ENCODE measurements at regions not wholly inside any gene's neighbourhood (a gene's known extent, or its start where the extent isn't known, plus 50 kb on each side); places are given as distances from the start of the nearest gene placed in this dataset.

- TF ChIP-seq CTCF (IDR thresholded peaks at IDR 0.05) (no peak), POLR2A (IDR thresholded peaks at IDR 0.05) (no peak)
Measured at GRCh38 chr20:11261533-11262000, 587.8 kb upstream of the JAG1 start.

Data from uterus (tissue), 2 donors.